HS-27A (cell line): ENCODE measurements at regions not wholly inside any gene's neighbourhood (a gene's known extent, or its start where the extent isn't known, plus 50 kb on each side); places are given as distances from the start of the nearest gene placed in this dataset.

ENCODE experiments used
- DNase-seq: peaks from one replicate; pipeline ENCODE4 v3.0.0-alpha.2; 2012; ENCODE audit warnings: low read depth, missing footprints

DNA sequence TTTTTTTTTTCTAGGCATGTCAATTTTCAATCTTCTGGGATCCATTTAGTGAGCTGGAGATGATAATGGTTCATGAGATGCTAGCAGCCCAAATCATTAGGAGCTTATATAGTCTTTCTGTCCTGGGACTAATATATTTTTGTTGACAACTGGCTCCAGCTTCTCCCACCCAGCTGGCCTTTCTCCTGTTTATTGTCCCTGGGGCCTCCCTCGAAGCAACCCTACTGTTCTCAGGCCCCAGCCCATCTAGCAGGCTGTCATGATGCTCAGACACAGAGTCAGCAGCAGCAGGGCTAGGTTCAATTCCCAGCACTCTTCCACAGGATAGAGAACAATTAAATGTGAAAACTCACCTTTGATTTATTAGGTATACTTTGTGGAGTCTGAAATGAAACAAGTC, 127.6 kb upstream of the MID1 start:
- no peak for DNase-seq

DNA sequence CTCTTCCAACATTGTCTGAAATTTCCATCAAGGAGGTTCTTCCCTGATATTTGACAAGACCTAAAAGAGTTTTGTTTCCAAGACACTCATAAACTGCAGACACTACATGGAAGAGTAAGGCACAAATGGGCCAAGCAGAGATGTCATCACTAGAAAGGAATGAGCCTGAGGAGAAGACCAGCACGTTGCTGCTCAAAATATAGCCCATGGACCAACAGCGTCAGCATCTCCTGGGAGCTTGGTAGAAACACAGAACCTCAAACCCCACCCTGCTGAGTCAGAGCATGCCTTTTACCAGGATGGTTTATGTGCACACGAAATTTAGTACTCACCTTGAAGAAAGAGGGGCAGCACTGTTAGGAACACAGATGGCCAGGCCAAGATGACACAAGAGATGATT, 128.7 kb upstream of the MID1 start:
- DNase-seq = no peak

DNA sequence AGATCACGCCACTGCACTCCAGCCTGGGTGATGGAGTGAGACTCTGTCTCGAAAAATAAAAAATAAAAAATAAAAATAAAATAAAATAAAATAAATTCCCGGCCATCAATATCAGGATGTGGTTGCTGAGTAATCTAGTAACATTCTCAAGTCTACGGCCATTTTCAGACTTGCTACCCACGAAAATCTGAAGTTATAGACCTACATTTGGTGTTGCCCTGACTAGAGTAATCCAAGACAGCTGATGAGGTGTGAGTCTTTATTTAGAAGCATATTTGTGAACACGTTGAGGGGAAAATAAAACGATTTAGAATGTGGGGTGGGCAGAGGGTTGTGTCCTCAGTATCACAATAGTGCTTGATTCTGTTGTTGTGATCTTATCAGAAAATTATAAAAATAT, 130.2 kb upstream of the MID1 start:
- DNase-seq = no peak

DNA sequence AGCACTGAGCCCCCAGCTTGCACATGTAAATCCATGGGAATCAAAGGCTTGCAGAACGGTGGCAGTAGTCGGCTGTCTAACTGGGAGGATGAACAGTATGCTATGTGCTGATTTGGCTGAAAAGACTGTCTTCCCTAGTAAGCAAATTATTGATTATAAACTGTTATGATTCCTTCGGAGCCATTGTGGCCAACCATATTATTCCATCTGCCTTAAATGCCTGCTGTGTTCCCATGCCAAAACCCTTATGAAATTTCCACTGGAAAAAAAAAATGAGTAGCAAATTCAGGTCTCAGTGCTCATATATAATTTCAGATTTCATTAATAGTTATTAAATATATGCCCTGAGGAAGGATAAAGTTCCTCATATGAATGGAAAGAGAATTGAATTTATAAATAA, 132.7 kb upstream of the MID1 start:
- no peak for DNase-seq

DNA sequence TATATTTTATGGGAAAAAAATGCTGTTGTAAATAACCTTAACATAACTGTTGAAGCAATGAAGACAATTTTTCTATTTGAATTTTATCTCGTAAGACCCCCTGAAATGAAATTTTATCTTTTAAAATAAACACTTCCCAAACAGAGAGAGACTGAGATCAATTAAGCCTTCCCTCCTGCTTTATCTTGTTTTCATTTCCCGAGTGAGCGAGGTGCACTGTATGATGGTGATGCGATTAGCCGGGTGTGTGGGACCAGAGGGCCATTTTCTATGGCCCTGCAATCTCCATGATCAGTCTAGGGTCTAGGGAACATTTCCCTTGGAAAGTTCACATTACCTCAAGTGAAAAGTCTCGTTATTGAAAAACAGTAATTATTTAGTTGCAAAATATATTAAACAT, 134.1 kb upstream of the MID1 start:
- DNase-seq = no peak

DNA sequence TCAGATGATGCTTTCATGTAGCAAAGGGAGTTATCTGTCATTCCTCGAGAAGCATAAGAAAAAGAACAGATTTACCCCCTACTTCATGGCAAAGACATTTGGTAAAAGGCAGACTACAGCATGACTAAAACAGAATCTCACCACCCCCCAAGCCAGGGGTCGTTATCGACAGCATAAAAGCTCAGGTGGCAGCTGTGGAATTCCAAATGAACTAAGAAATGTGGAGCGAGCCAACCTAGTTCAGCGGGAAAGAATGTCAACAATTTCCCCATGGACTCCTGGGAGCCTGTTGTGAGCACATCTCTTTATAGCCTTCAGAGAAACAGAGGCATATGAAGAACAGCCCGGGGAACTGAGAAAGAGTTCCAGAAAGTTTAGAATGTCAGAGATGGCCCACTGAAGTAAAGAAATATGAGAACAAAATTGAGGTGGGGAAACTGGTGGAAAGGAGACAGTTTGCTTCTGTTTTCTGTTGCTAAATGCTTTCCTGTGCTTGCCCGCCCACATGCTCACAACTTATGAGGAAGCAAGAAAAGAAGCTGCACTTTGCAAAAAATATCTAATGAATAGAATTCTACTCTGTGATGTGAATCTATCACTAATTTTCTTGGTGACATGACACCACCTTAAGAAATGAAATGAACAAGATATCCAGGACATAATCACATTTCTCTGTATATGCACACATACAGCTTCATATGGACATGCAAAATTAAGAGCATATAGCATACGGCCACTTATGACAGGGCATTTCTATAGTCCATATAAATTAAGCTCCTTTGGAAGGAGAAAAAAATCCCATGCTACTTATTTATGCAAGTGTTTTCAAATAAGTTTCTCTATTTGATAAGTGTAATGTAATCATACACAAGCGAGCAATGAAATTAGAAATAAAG, 135.3 kb upstream of the MID1 start:
- DNase-seq = no peak

DNA sequence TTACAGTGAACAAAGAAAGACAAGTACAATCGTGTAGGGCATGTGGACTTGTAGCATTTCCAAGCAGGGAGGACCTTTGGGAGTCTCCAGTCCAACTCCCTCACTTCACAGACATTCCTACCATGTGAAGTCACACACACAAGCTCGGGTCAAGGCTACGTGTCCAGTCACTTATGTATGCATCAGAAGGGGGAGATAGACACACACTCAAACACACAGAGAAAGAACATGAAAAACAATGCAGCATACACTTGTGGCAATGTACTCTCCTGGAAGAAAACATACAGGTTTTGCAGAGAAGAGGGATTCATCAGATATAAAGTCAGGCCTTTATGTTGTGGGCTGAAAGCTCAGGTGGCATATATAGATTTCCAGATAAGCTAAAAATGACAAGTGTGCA, 136.1 kb upstream of the MID1 start:
- no peak for DNase-seq

DNA sequence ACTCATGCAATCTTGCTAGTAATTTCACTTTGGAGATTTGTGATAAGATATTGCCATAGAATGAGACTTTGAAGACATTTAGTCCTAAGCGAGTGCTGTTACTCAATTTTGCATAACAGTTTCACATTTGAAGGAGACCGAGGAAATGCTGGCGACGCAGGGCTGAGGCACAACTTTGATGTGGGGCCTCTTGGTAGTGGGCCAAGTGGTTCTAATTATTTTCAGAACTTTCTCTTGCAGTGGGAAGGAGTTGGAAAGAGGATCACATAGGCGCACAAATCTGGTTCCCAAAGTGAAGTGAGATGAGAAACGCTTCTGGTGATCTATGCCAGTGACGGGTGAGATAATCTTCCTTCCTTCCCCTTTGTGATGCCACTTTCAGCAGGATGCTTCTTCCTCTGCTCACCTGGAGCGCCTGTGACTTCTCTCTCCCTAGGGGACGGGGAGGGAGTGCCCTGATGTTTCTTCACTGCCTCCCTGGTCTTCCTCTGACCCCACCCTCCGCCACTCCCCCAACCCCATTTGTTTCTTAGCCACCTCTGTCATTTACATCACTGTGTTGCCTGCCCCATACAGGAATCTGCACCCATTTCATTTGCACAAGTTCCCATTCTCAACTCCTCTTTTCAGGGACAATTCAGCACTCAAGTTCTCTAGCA, 138.9 kb upstream of the MID1 start:
- no peak for DNase-seq

DNA sequence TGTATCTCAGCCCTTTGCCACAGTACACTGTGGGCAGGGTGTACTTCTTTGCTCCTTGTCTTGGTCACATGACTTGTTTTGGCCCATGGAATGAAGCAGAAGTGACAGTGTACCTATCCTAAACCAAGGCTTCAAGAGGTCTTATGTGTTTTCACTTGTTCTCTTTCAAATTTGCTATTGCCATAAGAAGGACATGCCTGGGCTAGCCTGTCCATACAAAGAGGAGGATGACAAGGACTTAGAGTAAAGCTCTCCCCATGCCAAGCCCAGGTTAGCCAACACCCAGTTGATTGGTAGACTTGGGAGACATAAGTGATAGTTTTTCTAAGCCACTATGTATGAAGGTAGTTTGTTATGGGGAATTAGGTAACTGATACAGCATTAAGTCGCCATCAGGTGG, 141.1 kb upstream of the MID1 start:
- DNase-seq = no peak

DNA sequence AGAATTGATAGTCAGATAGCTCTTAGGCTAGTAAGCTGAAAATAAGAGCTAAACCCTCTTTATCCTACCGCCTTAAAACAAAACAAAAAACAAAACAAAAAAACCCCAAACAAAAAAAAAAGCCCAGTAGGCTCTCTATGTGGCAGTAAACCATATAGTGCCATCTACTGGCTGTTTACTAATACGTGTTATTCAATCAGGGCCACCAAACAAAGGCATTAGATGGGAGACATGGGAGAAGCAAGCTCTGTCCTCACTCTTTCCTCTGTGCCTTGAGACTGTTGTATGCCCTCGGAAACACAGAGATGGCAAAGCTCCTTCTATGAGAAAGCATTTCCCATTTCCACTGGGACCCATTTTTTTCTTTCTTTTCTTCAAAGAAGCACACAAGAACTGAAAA, 148.8 kb upstream of the MID1 start:
- DNase-seq = peak; percentile 15

DNA sequence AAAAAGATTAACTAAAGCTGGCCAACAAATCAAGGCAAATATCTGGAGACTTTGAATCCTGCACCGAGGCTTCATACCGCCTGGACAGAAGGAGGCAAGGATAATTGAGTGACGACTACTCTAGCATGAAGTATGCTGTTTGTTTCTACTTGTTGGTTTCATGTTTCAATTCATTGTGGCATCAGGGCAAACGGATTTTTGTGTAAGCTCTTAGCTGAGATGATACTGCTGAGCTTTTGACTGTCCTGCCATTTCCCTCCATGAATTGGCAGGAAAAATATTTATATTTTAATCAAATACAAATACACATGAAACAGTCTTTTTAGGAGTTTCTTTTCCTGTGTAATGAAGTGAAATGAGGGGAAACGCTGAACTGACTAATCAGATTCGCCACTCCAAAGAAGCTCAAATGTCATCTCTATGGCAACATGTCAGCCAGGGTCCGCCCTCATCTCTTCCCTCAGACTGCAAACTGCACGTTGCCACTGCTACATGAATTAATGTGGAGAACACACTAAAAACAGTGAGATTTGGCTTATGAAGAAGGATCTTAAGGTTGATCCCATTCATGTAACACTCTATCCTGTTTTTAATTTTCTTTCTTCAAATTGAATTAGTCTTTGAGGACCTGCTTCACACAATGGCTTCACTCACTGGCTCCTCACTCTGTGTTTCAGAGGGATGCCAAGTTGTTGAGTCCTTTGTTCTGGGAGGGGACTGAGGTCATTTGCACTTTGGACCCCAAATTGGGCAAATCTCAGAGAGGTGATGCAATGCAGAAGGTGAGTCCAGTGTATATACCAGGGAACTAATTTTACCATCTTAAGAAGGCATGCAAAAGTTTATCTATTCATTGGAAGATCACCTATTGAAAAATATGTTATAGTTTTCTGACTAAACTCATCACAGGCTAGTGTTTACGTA, 149.6 kb upstream of the MID1 start:
- DNase-seq = peak; percentile 5

DNA sequence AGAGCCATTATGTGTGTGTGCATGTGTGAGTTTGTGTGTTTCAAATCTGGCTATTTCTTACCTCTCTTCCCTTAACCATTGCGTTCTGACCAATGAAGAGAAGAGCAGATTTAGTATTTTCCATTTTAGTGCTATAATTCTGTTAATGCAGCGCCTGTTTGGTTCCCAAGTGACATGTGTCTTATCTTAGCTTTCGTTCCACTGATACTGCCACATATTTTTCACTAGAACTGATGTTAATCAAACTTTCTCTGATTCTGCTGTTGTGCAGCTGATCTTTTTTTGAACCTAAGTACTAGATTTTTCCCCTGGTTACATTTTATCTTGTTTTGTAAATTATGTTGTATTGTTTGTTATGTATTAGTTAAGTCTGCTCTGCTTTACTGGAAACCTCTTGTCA, 152.9 kb upstream of the MID1 start:
- DNase-seq = no peak

DNA sequence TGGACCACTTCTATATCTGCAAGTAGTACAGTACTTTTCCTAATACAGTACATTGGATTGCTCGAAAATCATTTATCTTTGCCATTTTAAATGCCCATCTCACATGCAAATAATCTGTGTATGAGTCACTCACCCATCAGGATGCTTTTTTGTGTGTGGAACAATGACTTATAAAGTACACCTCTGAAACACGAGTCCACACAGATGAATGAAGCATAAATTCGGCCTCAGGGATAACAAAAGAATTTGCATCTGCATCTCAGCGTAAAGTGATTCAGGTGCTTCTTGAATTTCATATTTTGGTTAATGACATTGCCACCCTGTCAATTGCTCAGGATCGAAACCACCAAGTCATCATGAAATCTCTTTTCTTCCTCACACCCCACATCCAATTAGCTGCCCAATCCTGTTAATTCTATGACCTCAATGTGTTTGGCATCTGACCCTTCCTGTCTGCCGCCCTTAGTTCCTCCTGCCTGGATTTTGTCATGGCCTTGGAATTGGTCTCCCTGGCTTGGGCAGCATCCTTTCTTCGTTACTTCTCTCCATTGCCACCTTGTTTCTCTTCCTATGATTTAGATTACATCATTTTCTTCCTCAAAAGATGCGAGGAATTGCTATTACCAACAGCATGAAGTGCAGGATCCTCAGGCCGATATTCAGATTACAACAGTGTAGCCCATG, 161.6 kb upstream of the MID1 start:
- DNase-seq = no peak

DNA sequence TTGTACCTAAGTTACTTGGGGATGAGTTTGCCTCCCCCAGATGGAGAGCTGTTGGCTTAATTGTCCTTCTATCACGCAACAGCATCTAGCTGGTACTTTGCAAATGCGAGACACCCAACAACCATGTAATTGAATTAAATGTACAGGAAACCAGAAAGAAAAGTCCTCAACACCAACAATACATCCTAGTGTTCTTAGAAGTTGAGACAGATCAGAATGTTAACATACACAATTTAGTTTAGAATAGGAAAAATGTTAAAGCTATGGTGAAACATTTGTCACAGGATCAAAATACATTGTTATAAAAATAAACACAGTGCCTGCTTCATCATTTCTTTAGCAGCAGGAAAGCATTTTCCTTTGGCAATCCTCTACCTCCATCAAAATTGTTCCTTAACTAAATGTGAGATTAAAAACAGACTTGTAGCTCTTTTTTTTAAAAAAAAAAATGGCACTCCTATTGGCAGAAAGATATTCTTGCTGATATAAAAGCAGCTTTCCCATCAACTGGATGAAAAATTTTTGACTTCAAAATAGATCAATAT, 163.1 kb upstream of the MID1 start:
- no peak for DNase-seq

DNA sequence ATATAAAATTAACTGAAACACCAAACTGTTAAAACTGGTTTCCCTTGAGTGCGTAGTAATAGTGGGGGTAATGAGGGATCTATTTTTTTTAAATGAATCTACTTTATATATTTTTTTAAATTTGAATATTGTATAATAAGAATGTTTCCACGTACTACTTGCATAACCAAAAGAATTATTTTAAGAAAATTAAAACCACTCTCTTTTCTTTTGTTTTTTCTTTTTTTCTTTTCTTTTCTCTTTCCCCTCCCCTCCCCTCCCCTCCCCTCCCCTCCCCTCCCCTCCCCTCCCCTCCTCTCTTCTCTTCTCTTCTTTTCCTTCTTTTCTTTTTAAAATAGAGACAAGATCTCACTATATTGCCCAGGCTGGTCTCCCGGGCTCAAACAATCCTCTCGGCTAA, 166.9 kb upstream of the MID1 start:
- DNase-seq = no peak

DNA sequence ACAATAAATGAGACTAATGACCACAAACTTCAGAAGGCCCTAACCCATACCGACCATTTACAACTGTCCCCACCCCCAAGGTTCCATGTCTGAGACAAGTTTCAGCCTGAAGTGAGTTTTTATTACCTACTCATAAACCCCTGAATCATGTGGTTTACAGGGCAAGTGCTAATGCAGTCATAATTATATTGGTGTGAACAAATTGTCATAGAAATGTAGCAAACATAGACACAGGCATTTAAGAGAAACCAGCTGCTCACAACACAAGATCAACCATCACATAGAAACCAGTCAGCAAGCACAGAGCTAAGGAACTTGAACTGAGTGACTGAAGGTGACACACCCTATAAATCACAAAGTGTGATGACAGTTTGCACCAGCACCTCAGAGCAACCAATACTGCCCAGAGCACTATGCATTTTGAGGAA, 173.8 kb upstream of the MID1 start:
- DNase-seq = no peak

DNA sequence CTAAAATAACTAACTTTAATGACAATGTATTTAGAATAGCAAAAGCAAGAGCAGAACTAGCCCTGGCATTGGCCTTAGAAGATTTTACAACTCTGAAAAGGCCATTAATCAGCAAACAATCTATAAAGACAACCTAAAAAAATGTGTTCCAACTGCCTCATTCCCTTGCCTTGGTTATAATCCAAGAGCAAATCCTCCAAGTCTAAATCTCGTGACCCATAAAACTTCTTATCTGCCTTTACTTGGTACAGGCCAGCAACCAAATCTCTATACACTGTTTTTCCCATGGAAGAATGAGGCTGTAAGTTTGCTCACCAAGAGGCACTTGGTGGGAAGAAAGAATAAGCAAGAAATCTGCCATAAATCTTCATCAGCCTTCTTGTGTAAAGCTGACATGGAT, 175.3 kb upstream of the MID1 start:
- DNase-seq = no peak

DNA sequence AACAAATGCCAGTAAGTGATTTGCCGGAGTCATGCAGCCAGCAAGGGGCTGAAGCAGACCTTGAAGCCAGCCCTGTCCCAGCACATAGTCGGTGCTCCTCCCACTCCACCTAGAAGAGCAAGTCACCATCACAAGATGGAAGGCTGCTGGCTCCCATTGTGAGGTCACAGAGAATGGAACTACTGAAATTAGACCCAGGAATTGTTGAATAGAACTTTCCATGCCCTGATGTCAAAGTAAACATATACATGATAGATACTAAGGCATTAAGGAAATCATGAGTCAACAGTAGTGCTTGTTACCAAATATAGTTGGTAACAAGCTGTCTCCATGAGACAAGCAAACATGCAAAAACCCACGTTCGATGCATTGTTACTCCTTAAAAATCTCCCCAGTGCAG, 177.1 kb upstream of the MID1 start:
- no peak for DNase-seq

DNA sequence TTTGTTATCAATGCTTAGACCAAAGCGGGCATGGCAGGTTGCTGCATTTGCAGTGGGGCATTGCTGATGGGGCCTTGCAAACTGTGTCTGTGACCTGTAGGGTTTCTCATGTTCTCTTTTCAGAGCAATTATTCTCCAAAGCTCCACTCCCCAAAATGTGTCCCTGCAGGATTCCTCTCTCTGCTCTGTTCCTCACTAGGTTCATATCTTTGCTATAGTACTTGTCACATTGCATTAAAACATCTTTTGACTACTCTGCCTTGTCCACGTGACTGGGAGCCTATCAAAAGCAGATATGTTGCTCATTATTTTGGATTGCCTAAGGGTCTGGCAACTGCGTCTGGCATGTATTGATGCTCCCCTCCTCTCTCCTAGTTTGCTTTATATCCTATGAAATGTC, 177.7 kb upstream of the MID1 start:
- no peak for DNase-seq

DNA sequence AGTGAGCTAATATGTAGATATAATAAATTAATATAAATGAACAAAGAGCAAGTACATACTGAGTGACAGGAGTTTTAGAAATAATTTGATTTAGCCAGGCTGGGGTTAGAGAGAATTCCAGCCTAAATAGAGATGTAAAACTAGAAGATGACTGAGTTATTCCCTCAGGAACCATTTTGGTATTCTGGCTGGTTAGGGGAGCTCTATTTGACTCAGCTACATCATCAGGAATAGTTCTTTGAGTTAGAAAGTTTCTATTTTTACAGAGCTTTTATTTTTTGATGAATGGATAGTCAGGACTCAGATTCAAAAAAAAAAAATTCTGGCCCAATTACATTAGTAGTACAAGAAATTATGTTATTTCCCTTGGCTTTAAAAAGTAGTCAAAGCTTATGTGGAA, 180.4 kb upstream of the MID1 start:
- no peak for DNase-seq

DNA sequence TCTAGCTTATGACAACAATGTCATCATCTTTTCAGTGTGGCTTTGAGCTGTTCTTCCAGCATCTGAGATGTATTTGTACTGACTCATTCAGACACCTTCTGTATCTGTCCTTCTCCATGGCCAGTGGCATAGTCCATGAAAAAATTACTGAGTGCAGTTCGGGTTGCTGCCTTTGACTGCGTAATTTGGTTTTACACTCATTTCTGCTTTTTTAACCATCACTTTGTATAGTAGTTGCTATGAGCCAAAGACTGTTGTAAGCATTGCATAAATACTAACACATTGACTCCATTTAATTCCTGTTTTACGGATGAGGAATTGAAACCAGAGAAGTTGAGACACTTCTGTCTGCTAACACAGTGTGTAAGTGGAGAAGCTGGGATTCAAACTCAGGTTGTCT, 190.7 kb upstream of the MID1 start:
- DNase-seq = no peak

DNA sequence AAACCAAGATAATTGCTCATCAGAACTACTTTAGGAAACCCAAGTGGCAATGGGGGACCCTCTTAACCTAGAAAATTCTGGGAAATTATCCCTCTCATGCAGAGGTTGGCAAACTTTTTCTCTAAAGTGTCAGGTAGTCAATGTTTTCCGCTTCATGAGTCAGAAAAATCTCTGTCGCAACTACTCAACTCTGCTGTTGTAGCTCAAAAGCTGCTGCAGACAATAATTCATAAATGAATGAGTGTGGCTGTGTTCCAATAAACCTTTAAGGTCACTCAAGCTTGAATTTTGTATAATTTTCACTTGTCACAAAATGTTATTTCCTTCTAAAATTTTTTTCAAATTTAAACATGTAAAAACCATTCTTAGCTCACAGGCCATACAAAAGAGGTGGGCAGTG, 193.4 kb upstream of the MID1 start:
- DNase-seq = no peak
